Effector memory CD8-positive, alpha-beta T cell (primary cell): ENCODE measurements at regions not wholly inside any gene's neighbourhood (a gene's known extent, or its start where the extent isn't known, plus 50 kb on each side); places are given as distances from the start of the nearest gene placed in this dataset.

Source experiments
- ATAC-seq: fragments of 150-1000 bp; cut with Tn5 transposase; replicated peaks from 2 replicates; pipeline ENCODE4 v1.10.0; 2021; ENCODE audit warnings: mild to moderate bottlenecking, moderate library complexity
- DNase-seq, 3 experiments: peaks; one replicate each; pipeline ENCODE4 v3.0.0; 2021
- H3K27ac Mint-ChIP-seq, 2 donors: one replicate each; pipeline ENCODE4 v1.8.0; 2022; ENCODE audit warnings: mild to moderate bottlenecking in 2 of 2, mixed read lengths in 2 of 2, moderate library complexity in 2 of 2
- H3K27me3 Mint-ChIP-seq, 2 donors: one replicate each; pipeline ENCODE4 v1.8.0; 2022; ENCODE audit warnings: mixed read lengths in 2 of 2
- H3K36me3 Mint-ChIP-seq: one replicate; pipeline ENCODE4 v1.8.0; 2022; ENCODE audit warnings: mild to moderate bottlenecking, moderate library complexity, mixed read lengths; ENCODE audit not compliant: insufficient read depth
- H3K4me1 Mint-ChIP-seq, 2 donors: one replicate each; pipeline ENCODE4 v1.8.0; 2022; ENCODE audit warnings: low read depth in 2 of 2, mixed read lengths in 2 of 2
- H3K4me3 Mint-ChIP-seq, 2 donors: one replicate each; pipeline ENCODE4 v1.8.0; 2022; ENCODE audit warnings: mild to moderate bottlenecking in 2 of 2, mixed read lengths in 2 of 2, moderate library complexity in 2 of 2
- H3K9me3 Mint-ChIP-seq, 2 donors: one replicate each; pipeline ENCODE4 v1.8.0; 2022; ENCODE audit warnings: mixed read lengths in 2 of 2

- Mint-ChIP-seq H3K4me1 (no peaks in the 10 kb centered on the region), H3K27ac (no peak overlapping the region), H3K9me3 (no peaks in the 10 kb centered on the region), H3K36me3 (no peaks in the 10 kb centered on the region), H3K27me3 (peaks cover 6 to 24% of the 10 kb centered on the region in 2 donors), H3K4me3 (no peak overlapping the region)
- DNase-seq, result no peak
- ATAC-seq, result no peak
Observed at GRCh38 chr14:35992816-35993683, 166.9 kb downstream of the BRMS1L start.

GRCh38 chr14:35991356-35991755, 165.2 kb downstream of the BRMS1L start:
- Mint-ChIP-seq H3K36me3 (no peaks in the 10 kb centered on the region), H3K9me3 (no peaks in the 10 kb centered on the region), H3K27me3 (peaks cover 6 to 25% of the 10 kb centered on the region in 2 donors), H3K4me3 (no peak overlapping the region), H3K4me1 (no peaks in the 10 kb centered on the region), H3K27ac (no peak overlapping the region)
- DNase-seq, result no peak
- no peak for ATAC-seq

- H3K9me3 Mint-ChIP-seq, result no peaks in the 10 kb centered on the region
- ATAC-seq, result no peak
- H3K27me3 Mint-ChIP-seq, result peaks cover 0 to 31% of the 10 kb centered on the region in 2 donors
- H3K4me3 Mint-ChIP-seq, result no peak overlapping the region
- no peak for DNase-seq
- H3K4me1 Mint-ChIP-seq, result no peaks in the 10 kb centered on the region
- no peaks in the 10 kb centered on the region for H3K36me3 Mint-ChIP-seq
- H3K27ac Mint-ChIP-seq, result no peak overlapping the region
Observed at GRCh38 chr14:35989736-35990135, 163.6 kb downstream of the BRMS1L start.

GRCh38 chr14:35988972-35989690, 163.0 kb downstream of the BRMS1L start:
- Mint-ChIP-seq H3K4me1 (no peaks in the 10 kb centered on the region), H3K27ac (no peak overlapping the region), H3K27me3 (peaks cover 0 to 31% of the 10 kb centered on the region in 2 donors), H3K4me3 (no peak overlapping the region), H3K9me3 (no peaks in the 10 kb centered on the region), H3K36me3 (no peaks in the 10 kb centered on the region)
- no peak for ATAC-seq
- DNase-seq, result no peak

- H3K4me1 Mint-ChIP-seq, result no peaks in the 10 kb centered on the region
- no peaks in the 10 kb centered on the region for H3K9me3 Mint-ChIP-seq
- ATAC-seq (no peak), DNase-seq (no peak)
- no peak overlapping the region for H3K4me3 Mint-ChIP-seq
- H3K27me3 Mint-ChIP-seq, result peaks cover 0 to 31% of the 10 kb centered on the region in 2 donors
- H3K27ac Mint-ChIP-seq, result no peak overlapping the region
- H3K36me3 Mint-ChIP-seq, result no peaks in the 10 kb centered on the region
Observed at GRCh38 chr14:35988550-35988949, 162.4 kb downstream of the BRMS1L start.

- no peaks in the 10 kb centered on the region for H3K9me3 Mint-ChIP-seq
- no peaks in the 10 kb centered on the region for H3K4me1 Mint-ChIP-seq
- H3K4me3 Mint-ChIP-seq, result no peak overlapping the region
- no peak for DNase-seq
- H3K27ac Mint-ChIP-seq, result no peak overlapping the region
- peaks cover 0 to 31% of the 10 kb centered on the region in 2 donors for H3K27me3 Mint-ChIP-seq
- no peaks in the 10 kb centered on the region for H3K36me3 Mint-ChIP-seq
- ATAC-seq, result no peak
Observed at GRCh38 chr14:35987731-35988130, 161.6 kb downstream of the BRMS1L start.

- Mint-ChIP-seq H3K27ac (no peak overlapping the region), H3K4me1 (no peaks in the 10 kb centered on the region), H3K9me3 (no peaks in the 10 kb centered on the region), H3K36me3 (no peaks in the 10 kb centered on the region), H3K4me3 (no peak overlapping the region), H3K27me3 (peaks cover 0 to 31% of the 10 kb centered on the region in 2 donors)
- DNase-seq (no peak), ATAC-seq (no peak)
Observed at GRCh38 chr14:35986219-35986573, 160.1 kb downstream of the BRMS1L start.

- ATAC-seq, result no peak
- Mint-ChIP-seq H3K4me3 (no peak overlapping the region), H3K27ac (no peak overlapping the region), H3K9me3 (no peaks in the 10 kb centered on the region), H3K4me1 (no peaks in the 10 kb centered on the region), H3K27me3 (peaks cover 0 to 26% of the 10 kb centered on the region in 2 donors), H3K36me3 (no peaks in the 10 kb centered on the region)
- DNase-seq, result no peak
Observed at GRCh38 chr14:35985474-35986218, 159.5 kb downstream of the BRMS1L start.

- no peaks in the 10 kb centered on the region for H3K9me3 Mint-ChIP-seq
- H3K36me3 Mint-ChIP-seq, result no peaks in the 10 kb centered on the region
- no peaks in the 10 kb centered on the region for H3K27me3 Mint-ChIP-seq
- DNase-seq (no peak), ATAC-seq (no peak)
- H3K4me3 Mint-ChIP-seq, result no peak overlapping the region
- H3K27ac Mint-ChIP-seq, result no peak overlapping the region
- H3K4me1 Mint-ChIP-seq, result no peaks in the 10 kb centered on the region
Observed at GRCh38 chr14:35979531-35979930, 153.4 kb downstream of the BRMS1L start.

- ATAC-seq (no peak), DNase-seq (no peak)
- H3K4me1 Mint-ChIP-seq, result no peaks in the 10 kb centered on the region
- H3K27ac Mint-ChIP-seq, result no peak overlapping the region
- no peak overlapping the region for H3K4me3 Mint-ChIP-seq
- no peaks in the 10 kb centered on the region for H3K36me3 Mint-ChIP-seq
- no peaks in the 10 kb centered on the region for H3K9me3 Mint-ChIP-seq
- H3K27me3 Mint-ChIP-seq, result no peaks in the 10 kb centered on the region
Observed at GRCh38 chr14:35978561-35978960, 152.4 kb downstream of the BRMS1L start.

- H3K9me3 Mint-ChIP-seq, result no peaks in the 10 kb centered on the region
- no peaks in the 10 kb centered on the region for H3K4me1 Mint-ChIP-seq
- ATAC-seq, result no peak
- no peak for DNase-seq
- H3K27me3 Mint-ChIP-seq, result peaks cover 0 to 5% of the 10 kb centered on the region in 2 donors
- no peak overlapping the region for H3K4me3 Mint-ChIP-seq
- H3K27ac Mint-ChIP-seq, result no peak overlapping the region
- H3K36me3 Mint-ChIP-seq, result no peaks in the 10 kb centered on the region
Observed at GRCh38 chr14:35975814-35976213, 149.7 kb downstream of the BRMS1L start.

GRCh38 chr14:35973770-35974169, 147.6 kb downstream of the BRMS1L start:
- no peak for DNase-seq
- H3K36me3 Mint-ChIP-seq, result no peaks in the 10 kb centered on the region
- H3K27me3 Mint-ChIP-seq, result peaks cover 0 to 12% of the 10 kb centered on the region in 2 donors
- H3K4me3 Mint-ChIP-seq, result no peak overlapping the region
- no peaks in the 10 kb centered on the region for H3K4me1 Mint-ChIP-seq
- H3K27ac Mint-ChIP-seq, result no peak overlapping the region
- no peak for ATAC-seq
- H3K9me3 Mint-ChIP-seq, result no peaks in the 10 kb centered on the region

- Mint-ChIP-seq H3K27me3 (peaks cover 0 to 12% of the 10 kb centered on the region in 2 donors), H3K36me3 (no peaks in the 10 kb centered on the region), H3K9me3 (no peaks in the 10 kb centered on the region), H3K4me1 (no peaks in the 10 kb centered on the region), H3K4me3 (no peak overlapping the region), H3K27ac (no peak overlapping the region)
- ATAC-seq (no peak), DNase-seq (no peak)
Observed at GRCh38 chr14:35971965-35972630, 146.0 kb downstream of the BRMS1L start.
